ENCODE measurements at regions not wholly inside any gene's neighbourhood (a gene's known extent, or its start where the extent isn't known, plus 50 kb on each side); places are given as distances from the start of the nearest gene placed in this dataset.
A peak's percentile ranks its signal among the peaks of the same experiment; 100 is the strongest.
"Not testable (repeated sequence)": the region's sequence is repeated elsewhere in the genome, so short reads cannot be mapped to it uniquely, and the experiment has no call there.

DNA sequence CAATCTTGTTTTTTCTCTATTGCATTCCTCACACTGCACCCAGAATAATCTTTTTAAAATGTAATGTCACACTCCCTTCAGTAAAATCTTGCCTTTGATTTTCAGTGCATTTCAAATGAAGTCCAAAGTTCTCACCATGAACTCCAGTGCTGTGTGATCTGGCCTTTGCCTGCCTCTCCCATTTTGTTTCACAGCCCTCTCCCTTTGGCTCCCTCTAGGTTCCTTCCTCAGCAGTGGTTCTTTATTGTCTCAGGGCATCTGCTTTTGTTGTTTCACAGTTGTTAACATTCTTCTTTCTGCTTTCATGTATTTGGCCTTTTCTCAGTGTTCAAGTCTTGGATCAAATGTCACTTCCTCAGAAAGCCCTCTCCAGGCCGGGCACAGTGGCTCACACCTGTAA lies 84.5 kb upstream of the AMN1 start:
- TF ChIP-seq, protein P1, sequence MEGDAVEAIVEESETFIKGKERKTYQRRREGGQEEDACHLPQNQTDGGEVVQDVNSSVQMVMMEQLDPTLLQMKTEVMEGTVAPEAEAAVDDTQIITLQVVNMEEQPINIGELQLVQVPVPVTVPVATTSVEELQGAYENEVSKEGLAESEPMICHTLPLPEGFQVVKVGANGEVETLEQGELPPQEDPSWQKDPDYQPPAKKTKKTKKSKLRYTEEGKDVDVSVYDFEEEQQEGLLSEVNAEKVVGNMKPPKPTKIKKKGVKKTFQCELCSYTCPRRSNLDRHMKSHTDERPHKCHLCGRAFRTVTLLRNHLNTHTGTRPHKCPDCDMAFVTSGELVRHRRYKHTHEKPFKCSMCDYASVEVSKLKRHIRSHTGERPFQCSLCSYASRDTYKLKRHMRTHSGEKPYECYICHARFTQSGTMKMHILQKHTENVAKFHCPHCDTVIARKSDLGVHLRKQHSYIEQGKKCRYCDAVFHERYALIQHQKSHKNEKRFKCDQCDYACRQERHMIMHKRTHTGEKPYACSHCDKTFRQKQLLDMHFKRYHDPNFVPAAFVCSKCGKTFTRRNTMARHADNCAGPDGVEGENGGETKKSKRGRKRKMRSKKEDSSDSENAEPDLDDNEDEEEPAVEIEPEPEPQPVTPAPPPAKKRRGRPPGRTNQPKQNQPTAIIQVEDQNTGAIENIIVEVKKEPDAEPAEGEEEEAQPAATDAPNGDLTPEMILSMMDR (conservative IDR thresholded peaks at IDR 0.05; ENCODE audit: low read depth, low read length), result peak; percentile 16
- DNase-seq (ENCODE audit: low read depth), result no peak
- no peak overlapping the region for H3K4me3 ChIP-seq (ENCODE audit: low read length)

DNA sequence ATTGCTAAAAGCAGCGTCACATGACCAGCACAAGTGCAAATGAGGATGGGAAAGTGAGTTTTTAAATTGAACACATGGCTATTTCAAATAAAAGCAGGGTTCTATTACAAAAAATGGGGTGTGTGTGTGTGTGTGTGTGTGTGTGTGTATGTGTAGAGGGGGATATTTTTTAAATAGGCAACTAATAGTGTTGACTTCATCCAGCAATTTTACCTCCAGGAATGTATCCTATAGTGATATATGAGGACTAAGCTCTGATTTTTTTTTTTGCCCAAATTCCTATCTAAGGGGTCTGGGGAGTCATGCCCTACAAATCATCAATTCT lies 78.9 kb upstream of the AMN1 start:
- H3K4me3 ChIP-seq (ENCODE audit: low read length), result no peak overlapping the region
- no peak for DNase-seq (ENCODE audit: low read depth)
- TF ChIP-seq, protein P1 (conservative IDR thresholded peaks at IDR 0.05; ENCODE audit: low read depth, low read length), result no peak

DNA sequence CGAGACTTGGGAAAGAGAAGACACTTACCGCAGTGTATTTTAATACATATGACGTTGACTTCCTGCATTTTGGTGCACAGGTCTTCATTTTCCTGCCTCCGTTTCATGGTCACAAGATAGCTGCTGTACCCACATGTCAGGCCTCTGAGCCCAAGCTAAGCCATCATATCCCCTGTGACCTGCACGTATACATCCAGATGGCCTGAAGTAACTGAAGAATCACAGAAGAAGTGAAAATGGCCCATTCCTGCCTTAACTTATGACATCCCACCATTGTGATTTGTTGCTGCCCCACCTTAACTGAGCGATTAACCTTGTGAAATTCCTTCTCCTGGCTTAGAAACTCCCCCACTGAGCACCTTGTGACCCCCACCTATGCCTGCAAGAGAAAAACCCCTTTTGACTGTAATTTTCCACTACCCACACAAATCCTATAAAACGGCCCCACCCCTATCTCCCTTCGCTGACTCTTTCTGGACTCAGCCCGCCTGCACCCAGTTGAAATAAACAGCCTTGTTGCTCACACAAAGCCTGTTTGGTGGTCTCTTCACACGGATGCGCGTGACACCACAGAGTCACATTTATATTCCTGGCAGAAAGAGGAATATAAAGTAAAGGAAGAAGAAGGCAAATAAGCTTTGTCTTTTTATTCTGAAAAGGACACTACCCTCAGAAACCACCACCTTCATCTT lies 78.4 kb upstream of the AMN1 start:
- DNase-seq (ENCODE audit: low read depth); H3K4me3 ChIP-seq (ENCODE audit: low read length): not testable (repeated sequence)

DNA sequence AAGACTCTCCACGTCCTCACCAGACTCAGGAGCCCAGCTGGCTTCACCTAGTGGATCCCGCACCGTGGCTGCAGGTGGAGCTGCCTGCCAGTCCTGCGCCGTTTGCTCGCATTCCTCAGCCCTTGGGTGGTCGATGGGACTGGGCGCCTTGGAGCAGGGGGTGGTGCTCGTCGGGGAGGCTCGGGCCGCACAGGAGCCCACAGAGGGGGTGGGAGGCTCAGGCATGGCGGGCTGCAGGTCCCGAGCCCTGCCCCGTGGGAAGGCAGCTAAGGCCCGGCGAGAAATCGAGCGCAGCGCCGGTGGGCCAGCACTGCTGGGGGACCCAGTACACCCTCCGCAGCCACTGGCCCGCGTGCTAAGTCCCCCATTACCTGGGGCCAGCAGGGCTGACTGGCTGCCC lies 76.9 kb upstream of the AMN1 start:
- not testable (repeated sequence) for H3K4me3 ChIP-seq (ENCODE audit: low read length); DNase-seq (ENCODE audit: low read depth)

DNA sequence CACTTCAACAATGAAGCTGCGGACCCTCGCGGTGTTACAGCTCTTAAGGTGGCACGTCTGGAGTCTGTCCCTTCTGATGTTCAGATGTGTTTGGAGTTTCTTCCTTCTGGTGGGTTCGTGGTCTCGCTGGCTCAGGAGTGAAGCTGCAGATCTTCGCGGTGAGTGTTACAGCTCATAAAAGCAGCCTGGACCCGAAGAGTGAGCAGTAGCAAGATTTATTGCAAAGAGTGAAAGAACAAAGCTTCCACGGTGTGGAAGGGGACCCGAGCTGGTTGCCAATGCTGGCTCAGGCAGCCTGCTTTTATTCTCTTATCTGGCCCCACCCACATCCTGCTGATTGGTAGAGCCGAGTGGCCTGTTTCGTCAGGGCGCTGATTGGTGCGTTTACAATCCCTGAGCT lies 75.9 kb upstream of the AMN1 start:
- not testable (repeated sequence) for H3K4me3 ChIP-seq (ENCODE audit: low read length); DNase-seq (ENCODE audit: low read depth)

DNA sequence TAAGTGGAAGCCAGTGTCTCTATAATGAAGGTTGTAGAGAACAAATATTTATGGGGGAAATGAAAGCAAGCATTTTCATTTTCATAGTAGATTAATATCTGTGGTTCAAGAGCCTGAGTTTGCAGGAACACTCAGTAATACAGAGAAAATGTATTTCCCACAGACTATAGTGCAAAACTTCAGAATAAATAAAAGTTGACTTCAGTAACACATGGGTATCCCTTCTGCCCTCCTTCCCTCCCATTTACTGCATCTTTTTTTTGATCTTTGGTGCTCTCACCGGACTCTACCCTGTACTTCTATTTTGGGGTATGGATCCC lies 75.3 kb upstream of the AMN1 start:
- TF ChIP-seq, protein P1 (conservative IDR thresholded peaks at IDR 0.05; ENCODE audit: low read depth, low read length), result no peak
- DNase-seq (ENCODE audit: low read depth), result no peak
- H3K4me3 ChIP-seq (ENCODE audit: low read length), result no peak overlapping the region

DNA sequence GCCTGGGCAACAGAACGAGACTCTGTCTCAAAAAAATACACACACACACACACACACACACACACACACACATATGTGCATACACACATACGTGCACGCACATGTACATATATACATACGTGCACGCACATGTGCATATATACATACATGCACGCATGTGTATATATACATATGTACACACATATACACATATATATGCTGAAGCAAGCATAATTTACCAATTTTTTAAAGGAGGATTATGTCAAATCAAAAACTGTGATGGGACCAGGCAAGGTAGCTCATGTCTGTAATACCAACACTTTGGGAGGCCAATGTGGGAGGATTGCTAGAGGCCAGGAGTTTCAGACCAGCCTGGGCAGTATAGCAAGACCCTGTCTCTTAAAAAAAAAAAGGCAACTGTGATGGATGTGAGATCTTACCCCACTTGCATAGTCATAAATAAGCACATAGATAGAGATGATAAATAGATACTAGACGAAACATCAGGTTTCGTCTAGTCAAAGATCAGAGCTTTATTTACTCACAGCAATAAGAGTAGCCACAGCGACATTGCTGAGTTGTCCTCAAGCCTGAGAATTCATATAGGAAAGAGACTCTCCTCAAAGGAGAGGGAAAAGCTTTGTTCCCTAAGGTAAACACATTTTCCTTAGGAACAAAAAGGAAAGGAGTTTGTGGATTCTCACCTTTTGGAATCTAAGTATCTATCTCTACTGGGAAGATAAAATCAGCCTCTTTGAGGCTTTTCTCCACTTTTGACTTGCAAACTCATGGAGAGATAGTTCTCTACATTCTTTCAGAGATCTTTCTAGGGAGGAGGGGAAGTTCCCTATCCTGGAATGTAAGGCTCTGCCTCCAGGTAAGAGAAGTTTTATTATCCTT lies 74.7 kb upstream of the AMN1 start:
- H3K4me3 ChIP-seq (ENCODE audit: low read length), result no peak overlapping the region
- DNase-seq (ENCODE audit: low read depth), result no peak
- TF ChIP-seq, protein P1 (conservative IDR thresholded peaks at IDR 0.05; ENCODE audit: low read depth, low read length), result no peak

DNA sequence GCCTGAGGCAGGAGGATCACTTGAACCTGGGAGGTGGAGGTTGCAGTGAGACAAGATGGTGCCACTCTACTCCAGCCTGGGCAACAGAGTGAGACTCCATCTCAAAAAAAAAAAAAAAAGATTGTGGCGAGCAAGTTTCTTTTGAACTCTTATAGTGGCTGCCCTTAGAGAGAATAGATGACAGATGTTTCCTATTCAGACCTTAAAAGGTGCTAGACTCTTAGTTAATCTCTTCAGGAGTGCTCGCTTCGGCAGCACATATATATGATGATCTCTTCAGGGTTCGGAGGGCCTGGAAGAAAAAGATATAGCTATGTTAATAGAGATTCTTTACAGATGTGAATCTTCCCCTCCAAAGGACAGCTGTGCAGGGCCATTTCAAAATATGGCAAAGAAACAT lies 73.1 kb upstream of the AMN1 start:
- no peak overlapping the region for H3K4me3 ChIP-seq (ENCODE audit: low read length)
- TF ChIP-seq, protein P1 (conservative IDR thresholded peaks at IDR 0.05; ENCODE audit: low read depth, low read length), result no peak
- DNase-seq (ENCODE audit: low read depth), result no peak
